ENCODE measurements at regions not wholly inside any gene's neighbourhood (a gene's known extent, or its start where the extent isn't known, plus 50 kb on each side); places are given as distances from the start of the nearest gene placed in this dataset.

DNA sequence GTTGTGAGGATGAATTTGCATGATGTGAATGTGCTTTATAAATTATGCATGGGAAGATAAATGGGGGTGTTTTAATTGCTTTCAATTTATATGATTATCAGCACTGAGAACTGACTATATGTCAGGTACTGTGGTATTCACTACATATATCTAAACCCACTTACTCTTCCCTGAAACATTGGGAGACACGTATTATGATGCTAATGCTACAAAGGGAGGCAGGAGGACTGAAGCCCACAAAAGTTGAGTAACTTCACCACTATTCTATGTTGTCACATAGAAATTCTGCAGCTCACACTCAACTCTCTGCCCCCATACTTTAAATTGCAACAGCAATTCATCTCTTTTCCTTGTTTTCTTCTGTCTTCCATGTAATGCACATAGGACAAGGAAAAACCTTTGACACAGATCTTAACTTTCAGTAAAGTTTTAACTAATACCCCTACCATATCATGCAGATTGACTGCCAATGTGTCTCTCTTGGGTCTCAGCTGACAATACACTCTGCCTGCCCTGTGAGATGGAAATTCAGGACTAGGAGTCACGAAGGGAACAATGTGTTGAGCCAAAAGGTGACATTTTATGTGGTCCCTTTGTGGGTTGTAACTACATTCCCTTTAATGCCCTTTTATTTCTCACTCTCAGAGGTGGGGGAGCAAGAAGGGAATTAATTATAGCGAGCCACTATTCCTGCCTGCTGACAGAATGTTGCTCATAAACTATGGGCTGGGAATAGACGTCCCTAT is 691.0 kb upstream of the SORCS1 start:
- FAIRE-seq (no peak), DNase-seq (ENCODE audit: low read depth in 1 of 2, low spot score in 2 of 2) (no peak)
- Histone ChIP-seq H2BK120ac (replicated peaks; ENCODE audit: low read depth, low read length) (no peak overlapping the region), H3K79me1 (ENCODE audit: low read depth, low read length) (no peaks in the 10 kb centered on the region), H4K20me1 (replicated peaks in 1 of 2; ENCODE audit: control insufficient read depth in 1 of 2, insufficient read depth in 2 of 2, low read length in 2 of 2) (no peaks in the 10 kb centered on the region), H2BK20ac (ENCODE audit: low read length) (no peak overlapping the region), H3K4ac (replicated peaks; ENCODE audit: insufficient read length, low read depth, low read length) (no peak overlapping the region), H4K8ac (ENCODE audit: extremely low read depth, insufficient read depth, low read length) (no peak overlapping the region), H3K4me3 (ENCODE audit: extremely low read depth in 1 of 4, insufficient read depth in 2 of 4, low read depth in 3 of 4, low read length in 4 of 4) (no peak overlapping the region), H3K56ac (replicated peaks; ENCODE audit: insufficient read length, low read depth, low read length) (no peak overlapping the region), H4K91ac (replicated peaks; ENCODE audit: insufficient read length, low read length) (no peak overlapping the region), H3K36me3 (ENCODE audit: control insufficient read depth in 2 of 4, insufficient read depth in 4 of 4, low read length in 3 of 4) (no peaks in the 10 kb centered on the region; a peak in 1 of 8 replicates), H3K23me2 (ENCODE audit: low read depth, low read length) (no peaks in the 10 kb centered on the region), H3K23ac (ENCODE audit: insufficient read length) (no peak overlapping the region), H3K4me2 (ENCODE audit: insufficient read depth in 1 of 2, low read depth in 2 of 2, low read length in 2 of 2) (no peak overlapping the region), H3K18ac (ENCODE audit: extremely low read depth, low read length) (no peak overlapping the region), H4K5ac (ENCODE audit: insufficient read length, low read depth, low read length) (no peak overlapping the region), H2BK15ac (ENCODE audit: low read length) (no peak overlapping the region), H3K79me2 (ENCODE audit: control insufficient read depth in 1 of 2, insufficient read depth in 2 of 2, low read length in 2 of 2) (no peaks in the 10 kb centered on the region), H3K27ac (ENCODE audit: low read depth, low read length) (no peak overlapping the region), H3K4me1 (replicated peaks in 1 of 4; ENCODE audit: control insufficient read depth in 3 of 4, insufficient read depth in 4 of 4, low read length in 3 of 4) (peaks cover 0 to 3% (median 0%) of the 10 kb centered on the region in 4 experiments; a peak in 1 of 7 replicates), H2BK12ac (ENCODE audit: low read depth, low read length) (no peak overlapping the region; the same call in 1 of the 2 replicates), H3K14ac (ENCODE audit: insufficient read length) (no peak overlapping the region), H3K27me3 (replicated peaks in 1 of 4; ENCODE audit: control insufficient read depth in 3 of 4, extremely low read depth in 1 of 4, insufficient read depth in 3 of 4, low read length in 3 of 4) (no peaks in the 10 kb centered on the region), H2AFZ (ENCODE audit: low read length) (peak overlapping the region; percentile 35; the same call in 1 of the 2 replicates), H3K9ac (replicated peaks in 1 of 4; ENCODE audit: extremely low read depth in 1 of 4, low read depth in 3 of 4, low read length in 3 of 4) (no peak overlapping the region), H2AK5ac (ENCODE audit: low read depth, low read length) (no peak overlapping the region), H3K9me3 (ENCODE audit: insufficient read depth in 2 of 2, low read depth in 1 of 2, low read length in 1 of 2) (no peaks in the 10 kb centered on the region), H2BK5ac (ENCODE audit: low read depth, low read length) (no peak overlapping the region)
- WGBS, 2 experiments (ENCODE audit: extremely low coverage in 1 of 2, insufficient coverage in 1 of 2, insufficient read length in 1 of 2, insufficient replicate concordance in 2 of 2, low coverage in 1 of 2, low lambda C conversion rate in 2 of 2, missing lambda C conversion rate in 1 of 2) = 81% methylated on average over 4 of the region's 4 CpGs; no CpG with 5 or more reads in 1 of the 2 experiments
- POLR2A ChIA-PET (ENCODE audit: partially characterized antibody) = no interaction called here
- CTCF ChIA-PET (ENCODE audit: partially characterized antibody) = interaction anchor here (2.6 kb wide), 1 partner anchor 10 kb away, joined by 8 read pairs; no protein-coding TSS in a partner anchor
- TF ChIP-seq POU5F1 (IDR thresholded peaks at IDR 0.05; ENCODE audit: low read depth, low read length) = no peak
- no peak for TF ChIP-seq KDM4A (IDR thresholded peaks at IDR 0.05; ENCODE audit: low read depth, low read length, severe bottlenecking)
- no peak for TF ChIP-seq ZNF274 (IDR thresholded peaks at IDR 0.05; ENCODE audit: borderline replicate concordance, extremely low read depth, low read length)
- no peak for TF ChIP-seq SP1 (IDR thresholded peaks at IDR 0.05; ENCODE audit: low read depth, low read length)
- TF ChIP-seq SP2 (IDR thresholded peaks at IDR 0.05; ENCODE audit: low read length) = no peak
- TF ChIP-seq CHD2 (IDR thresholded peaks at IDR 0.05; ENCODE audit: low read length) = no peak
- TF ChIP-seq, protein P1, sequence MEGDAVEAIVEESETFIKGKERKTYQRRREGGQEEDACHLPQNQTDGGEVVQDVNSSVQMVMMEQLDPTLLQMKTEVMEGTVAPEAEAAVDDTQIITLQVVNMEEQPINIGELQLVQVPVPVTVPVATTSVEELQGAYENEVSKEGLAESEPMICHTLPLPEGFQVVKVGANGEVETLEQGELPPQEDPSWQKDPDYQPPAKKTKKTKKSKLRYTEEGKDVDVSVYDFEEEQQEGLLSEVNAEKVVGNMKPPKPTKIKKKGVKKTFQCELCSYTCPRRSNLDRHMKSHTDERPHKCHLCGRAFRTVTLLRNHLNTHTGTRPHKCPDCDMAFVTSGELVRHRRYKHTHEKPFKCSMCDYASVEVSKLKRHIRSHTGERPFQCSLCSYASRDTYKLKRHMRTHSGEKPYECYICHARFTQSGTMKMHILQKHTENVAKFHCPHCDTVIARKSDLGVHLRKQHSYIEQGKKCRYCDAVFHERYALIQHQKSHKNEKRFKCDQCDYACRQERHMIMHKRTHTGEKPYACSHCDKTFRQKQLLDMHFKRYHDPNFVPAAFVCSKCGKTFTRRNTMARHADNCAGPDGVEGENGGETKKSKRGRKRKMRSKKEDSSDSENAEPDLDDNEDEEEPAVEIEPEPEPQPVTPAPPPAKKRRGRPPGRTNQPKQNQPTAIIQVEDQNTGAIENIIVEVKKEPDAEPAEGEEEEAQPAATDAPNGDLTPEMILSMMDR (IDR thresholded peaks at IDR 0.05; ENCODE audit: control extremely low read depth in 1 of 3, insufficient read depth in 1 of 3, low read depth in 1 of 3, low read length in 3 of 3) = no peak
- no peak for TF ChIP-seq KDM1A (IDR thresholded peaks at IDR 0.05; ENCODE audit: borderline replicate concordance, low read length)
- TF ChIP-seq RXRA (IDR thresholded peaks at IDR 0.05; ENCODE audit: insufficient read depth, low read depth, low read length) = no peak
